Fibroblast of upper back skin (primary cell): ENCODE measurements at regions not wholly inside any gene's neighbourhood (a gene's known extent, or its start where the extent isn't known, plus 50 kb on each side); places are given as distances from the start of the nearest gene placed in this dataset.
"Not testable (repeated sequence)": the region's sequence is repeated elsewhere in the genome, so short reads cannot be mapped to it uniquely, and the experiment has no call there.

Experiments
- DNase-seq: peaks from one replicate; pipeline ENCODE4 v3.0.0-alpha.2; 2013

GRCh38 chr3:20700714-20701113 is 514.7 kb upstream of the SGO1 start:
- DNase-seq = no peak

- no peak for DNase-seq
Observed at GRCh38 chr3:20698896-20699295, 512.9 kb upstream of the SGO1 start.

- DNase-seq = no peak
Observed at GRCh38 chr3:20696388-20697150, 510.6 kb upstream of the SGO1 start.

- DNase-seq = peak; percentile 10
Observed at GRCh38 chr3:20692675-20693074, 506.7 kb upstream of the SGO1 start.

GRCh38 chr3:20683910-20684309 is 497.9 kb upstream of the SGO1 start:
- peak; percentile 82 for DNase-seq

- peak; percentile 80 for DNase-seq
Observed at GRCh38 chr3:20682573-20682972, 496.6 kb upstream of the SGO1 start.

- DNase-seq = no peak
Observed at GRCh38 chr3:20680990-20681628, 495.1 kb upstream of the SGO1 start.

- no peak for DNase-seq
Observed at GRCh38 chr3:20673866-20674265, 487.9 kb upstream of the SGO1 start.

GRCh38 chr3:20669675-20670074 is 483.7 kb upstream of the SGO1 start:
- no peak for DNase-seq

GRCh38 chr3:20669184-20669583 is 483.2 kb upstream of the SGO1 start:
- no peak for DNase-seq

GRCh38 chr3:20668411-20668810 is 482.4 kb upstream of the SGO1 start:
- no peak for DNase-seq

- DNase-seq = no peak
Observed at GRCh38 chr3:20666091-20666490, 480.1 kb upstream of the SGO1 start.

- peak; percentile 47 for DNase-seq
Observed at GRCh38 chr3:20658491-20658890, 472.5 kb upstream of the SGO1 start.

- DNase-seq = no peak
Observed at GRCh38 chr3:20657560-20657959, 471.6 kb upstream of the SGO1 start.

- no peak for DNase-seq
Observed at GRCh38 chr3:20652231-20652986, 466.4 kb upstream of the SGO1 start.

- peak; percentile 96 for DNase-seq
Observed at GRCh38 chr3:20648921-20649381, 462.9 kb upstream of the SGO1 start.

- peak; percentile 96 for DNase-seq
Observed at GRCh38 chr3:20648294-20648693, 462.3 kb upstream of the SGO1 start.

- peak; percentile 38 for DNase-seq
Observed at GRCh38 chr3:20646425-20646824, 460.4 kb upstream of the SGO1 start.

GRCh38 chr3:20645340-20645739 is 459.3 kb upstream of the SGO1 start:
- peak; percentile 35 for DNase-seq

- DNase-seq = peak; percentile 48
Observed at GRCh38 chr3:20637729-20638128, 451.7 kb upstream of the SGO1 start.

GRCh38 chr3:20622304-20622703 is 436.3 kb upstream of the SGO1 start:
- peak; percentile 87 for DNase-seq

- not testable (repeated sequence) for DNase-seq
Observed at GRCh38 chr3:20618621-20619020, 432.6 kb upstream of the SGO1 start.

- not testable (repeated sequence) for DNase-seq
Observed at GRCh38 chr3:20618181-20618580, 432.2 kb upstream of the SGO1 start.

- not testable (repeated sequence) for DNase-seq
Observed at GRCh38 chr3:20615982-20616381, 430.0 kb upstream of the SGO1 start.
